B cell (primary cell): ENCODE measurements at regions not wholly inside any gene's neighbourhood (a gene's known extent, or its start where the extent isn't known, plus 50 kb on each side); places are given as distances from the start of the nearest gene placed in this dataset.

ENCODE experiments used
- ATAC-seq: fragments of 200-7000 bp; cut with Tn5 transposase; one replicate; pipeline ENCODE4 v1.10.0; 2021; ENCODE audit warnings: low read depth, mild to moderate bottlenecking, moderate number of reproducible peaks, moderate library complexity
- CTCF ChIA-PET: fragments of 350-600 bp; sonication (Branson Sonifier 250); formaldehyde crosslinking; loops from one replicate; lab custom pipeline; 2021; ENCODE audit warnings: antibody characterized with exemption, inconsistent platforms; lab: Charles Lee
- POLR2A ChIA-PET: fragments of 350-600 bp; sonication (Branson Sonifier 250); formaldehyde crosslinking; loops from one replicate; lab custom pipeline; 2021; ENCODE audit warnings: antibody characterized with exemption; lab: Charles Lee
- DNase-seq: peaks from one replicate; pipeline ENCODE4 v3.0.0; 2013
- H2AFZ ChIP-seq: 2 replicates; pipeline ENCODE4 v1.6.1; 2012; ENCODE audit warnings: mild to moderate bottlenecking, low read depth, low read length; ENCODE audit not compliant: insufficient read depth, poor library complexity, severe bottlenecking
- H3K27ac ChIP-seq, 2 donors: 1 replicate in 1 of 2; 2 replicates in 1 of 2; pipeline ENCODE4 v1.5.1; 2012 to 2013; ENCODE audit warnings: low read length in 2 of 2, mild to moderate bottlenecking in 2 of 2, moderate library complexity in 1 of 2
- H3K27me3 ChIP-seq, 4 experiments: fragments of 200-600 bp in 1 of 4; sonication (generic) in 1 of 4; replicated peaks in 1 of 4; 1 replicate in 2 of 4; 2 replicates in 2 of 4; pipeline versions ENCODE4 v1.6.1 to v1.7.0; 2013 to 2016; ENCODE audit warnings: low read length in 3 of 4, mild to moderate bottlenecking in 2 of 4, mixed read lengths in 1 of 4, moderate library complexity in 1 of 4; ENCODE audit not compliant: insufficient read depth in 4 of 4, control insufficient read depth in 3 of 4; ENCODE audit errors: control extremely low read depth in 1 of 4
- H3K36me3 ChIP-seq, 2 experiments: replicated peaks in 1 of 2; 1 replicate in 1 of 2; 2 replicates in 1 of 2; pipeline versions ENCODE4 v1.6.1 to v1.7.1; 2013; ENCODE audit warnings: low read length in 1 of 2; ENCODE audit not compliant: insufficient read depth in 2 of 2, control insufficient read depth in 1 of 2; ENCODE audit errors: control extremely low read depth in 1 of 2, extremely low read depth in 1 of 2
- H3K4me1 ChIP-seq, 2 donors: fragments of 200-600 bp in 1 of 2; sonication (generic) in 1 of 2; 1 replicate in 1 of 2; 2 replicates in 1 of 2; pipeline versions ENCODE4 v1.5.1 to v1.6.1; 2013 to 2017; ENCODE audit warnings: low read length in 2 of 2; ENCODE audit not compliant: control insufficient read depth in 2 of 2, insufficient read depth in 2 of 2
- H3K4me2 ChIP-seq: replicated peaks from 2 replicates; pipeline ENCODE3; 2012; ENCODE audit warnings: mild to moderate bottlenecking, low read depth, low read length; ENCODE audit not compliant: poor library complexity, severe bottlenecking
- H3K4me3 ChIP-seq, 5 experiments: fragments of 200-600 bp in 1 of 5; sonication (generic) in 1 of 5; 1 replicate in 3 of 5; 2 replicates in 2 of 5; pipeline versions ENCODE4 v1.5.1 to v1.7.0; 2011 to 2016; ENCODE audit warnings: low read length in 4 of 5, mild to moderate bottlenecking in 4 of 5, low read depth in 2 of 5, control low read depth in 1 of 5, moderate library complexity in 1 of 5; ENCODE audit not compliant: insufficient read depth in 1 of 5; ENCODE audit errors: control extremely low read depth in 1 of 5, extremely low read depth in 1 of 5
- H3K79me2 ChIP-seq: fragments of 200-600 bp; sonication (generic); one replicate; pipeline ENCODE4 v1.6.0; 2016; ENCODE audit warnings: low read length; ENCODE audit not compliant: control insufficient read depth, insufficient read depth
- H3K9ac ChIP-seq: fragments of 200-600 bp; sonication (generic); 2 replicates; pipeline ENCODE4 v1.6.1; 2017; ENCODE audit warnings: mild to moderate bottlenecking, low read length, moderate library complexity
- H3K9me3 ChIP-seq, 3 donors: one replicate each; pipeline versions ENCODE4 v1.6.1 to v1.7.1; 2013; ENCODE audit warnings: low read length in 2 of 3; ENCODE audit not compliant: control insufficient read depth in 2 of 3, insufficient read depth in 1 of 3; ENCODE audit errors: control extremely low read depth in 1 of 3
- H4K20me1 ChIP-seq: 2 replicates; pipeline ENCODE4 v1.6.0; 2012; ENCODE audit warnings: mild to moderate bottlenecking, low read length; ENCODE audit not compliant: insufficient read depth, control insufficient read depth, poor library complexity, severe bottlenecking
- H3K27ac Mint-ChIP-seq: one replicate; pipeline ENCODE4 v1.8.0; 2021; ENCODE audit warnings: mixed read lengths
- H3K27me3 Mint-ChIP-seq: one replicate; pipeline ENCODE4 v1.8.0; 2021; ENCODE audit warnings: mixed read lengths
- H3K4me1 Mint-ChIP-seq: one replicate; pipeline ENCODE4 v1.8.0; 2021; ENCODE audit warnings: mixed read lengths
- H3K4me3 Mint-ChIP-seq: one replicate; pipeline ENCODE4 v1.8.0; 2021; ENCODE audit warnings: mixed read lengths
- H3K9me3 Mint-ChIP-seq: one replicate; pipeline ENCODE4 v1.8.0; 2022; ENCODE audit warnings: mixed read lengths; ENCODE audit not compliant: insufficient read depth
- EZH2 ChIP-seq: IDR thresholded peaks from 2 replicates; pipeline ENCODE4 v1.6.1; 2012; ENCODE audit warnings: borderline replicate concordance, low read depth, mild to moderate bottlenecking, moderate library complexity, low read length; ENCODE audit not compliant: insufficient read depth, poor library complexity, severe bottlenecking
- WGBS: methylation state at CpG from one replicate; pipeline ENCODE4 v1.1.5; 2013; ENCODE audit warnings: missing lambda C conversion rate; ENCODE audit not compliant: insufficient coverage; 5-methylcytosine and 5-hydroxymethylcytosine counted together
- intact Hi-C: fragments of 100-400 bp; cut with micrococcal nuclease; formaldehyde crosslinking; loops from one replicate; pipeline ENCODE4 v1.10.0; 2022
- TF ChIP-seq, protein P1 (sequence below): fragments of 200-600 bp; IDR thresholded peaks from one replicate; pipeline ENCODE4 v1.8.0; 2022; ENCODE audit warnings: antibody characterized with exemption, mild to moderate bottlenecking

DNA sequence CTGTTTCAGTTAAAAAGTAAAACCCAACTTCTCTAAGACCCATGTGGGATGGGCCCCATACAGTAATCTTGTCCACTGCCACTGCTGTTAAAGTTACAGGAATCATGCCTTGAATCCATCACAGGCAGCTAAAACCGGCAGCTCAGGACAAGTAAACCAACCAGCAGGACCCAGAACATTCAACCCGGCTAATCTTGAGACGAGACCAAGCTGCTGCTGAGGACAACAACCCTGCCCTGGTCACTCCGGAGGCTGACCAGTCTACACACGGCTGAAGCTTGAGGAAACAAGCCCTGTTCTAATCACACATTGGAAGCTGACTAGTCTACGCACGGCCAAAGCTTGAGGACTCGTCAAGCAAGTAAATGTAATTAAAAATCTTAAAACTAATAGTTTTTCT is 105.2 kb upstream of the ZNF492 start:
- Histone ChIP-seq H4K20me1 (no peaks in the 10 kb centered on the region), H3K9ac (no peak overlapping the region), H3K4me1 (no peaks in the 10 kb centered on the region), H2AFZ (no peak overlapping the region), H3K27me3 (no peaks in the 10 kb centered on the region), H3K79me2 (no peaks in the 10 kb centered on the region), H3K4me3 (no peak overlapping the region), H3K4me2 (no peak overlapping the region), H3K27ac (no peak overlapping the region), H3K36me3 (no peaks in the 10 kb centered on the region), H3K9me3 (peaks cover 1 to 25% (median 7%) of the 10 kb centered on the region in 3 donors)
- ChIA-PET POLR2A (no interaction called here), CTCF (no interaction called here)
- WGBS: 75% methylated on average over 3 of the region's 8 CpGs
- no peaks in the 10 kb centered on the region for H3K27me3 Mint-ChIP-seq
- intact Hi-C loops: no loop called here
- no peaks in the 10 kb centered on the region for H3K4me1 Mint-ChIP-seq
- H3K27ac Mint-ChIP-seq: no peak overlapping the region
- peaks cover 10% of the 10 kb centered on the region for H3K9me3 Mint-ChIP-seq
- no peak for TF ChIP-seq EZH2
- ATAC-seq: no peak
- no peak for DNase-seq
- no peak overlapping the region for H3K4me3 Mint-ChIP-seq

DNA sequence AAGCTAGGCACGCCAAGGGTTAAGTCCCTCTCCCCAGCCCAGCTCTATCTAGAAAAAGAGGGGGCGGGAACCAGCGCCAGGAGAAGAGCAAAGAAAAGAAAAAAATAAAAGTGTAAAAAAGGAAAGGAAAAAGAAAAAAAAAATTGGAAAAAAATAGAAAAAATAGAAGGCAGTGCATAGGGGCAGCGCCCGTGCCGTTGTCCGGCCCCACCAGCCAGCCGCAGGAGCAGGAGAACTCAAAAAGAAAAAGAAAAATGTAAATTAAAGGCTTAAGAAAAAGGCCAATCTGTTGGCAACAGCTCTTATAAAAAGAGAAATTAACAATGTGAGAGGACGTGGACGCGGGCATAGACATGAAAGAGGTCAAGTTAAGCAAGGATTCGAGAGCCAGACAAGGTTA is 105.4 kb upstream of the ZNF98 start:
- H4K20me1 ChIP-seq: no peaks in the 10 kb centered on the region
- ChIA-PET CTCF (no interaction called here), POLR2A (no interaction called here)
- H3K4me2 ChIP-seq: no peak overlapping the region
- H3K79me2 ChIP-seq: no peaks in the 10 kb centered on the region
- H3K36me3 ChIP-seq: no peaks in the 10 kb centered on the region
- no peak overlapping the region for H3K9ac ChIP-seq
- H3K9me3 Mint-ChIP-seq: peaks cover 6% of the 10 kb centered on the region
- H3K4me3 ChIP-seq: no peak overlapping the region
- H3K4me3 Mint-ChIP-seq: no peak overlapping the region
- no peaks in the 10 kb centered on the region for H3K4me1 ChIP-seq
- TF ChIP-seq, protein P1, sequence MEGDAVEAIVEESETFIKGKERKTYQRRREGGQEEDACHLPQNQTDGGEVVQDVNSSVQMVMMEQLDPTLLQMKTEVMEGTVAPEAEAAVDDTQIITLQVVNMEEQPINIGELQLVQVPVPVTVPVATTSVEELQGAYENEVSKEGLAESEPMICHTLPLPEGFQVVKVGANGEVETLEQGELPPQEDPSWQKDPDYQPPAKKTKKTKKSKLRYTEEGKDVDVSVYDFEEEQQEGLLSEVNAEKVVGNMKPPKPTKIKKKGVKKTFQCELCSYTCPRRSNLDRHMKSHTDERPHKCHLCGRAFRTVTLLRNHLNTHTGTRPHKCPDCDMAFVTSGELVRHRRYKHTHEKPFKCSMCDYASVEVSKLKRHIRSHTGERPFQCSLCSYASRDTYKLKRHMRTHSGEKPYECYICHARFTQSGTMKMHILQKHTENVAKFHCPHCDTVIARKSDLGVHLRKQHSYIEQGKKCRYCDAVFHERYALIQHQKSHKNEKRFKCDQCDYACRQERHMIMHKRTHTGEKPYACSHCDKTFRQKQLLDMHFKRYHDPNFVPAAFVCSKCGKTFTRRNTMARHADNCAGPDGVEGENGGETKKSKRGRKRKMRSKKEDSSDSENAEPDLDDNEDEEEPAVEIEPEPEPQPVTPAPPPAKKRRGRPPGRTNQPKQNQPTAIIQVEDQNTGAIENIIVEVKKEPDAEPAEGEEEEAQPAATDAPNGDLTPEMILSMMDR: no peak
- no peak for TF ChIP-seq EZH2
- H3K27me3 ChIP-seq: no peaks in the 10 kb centered on the region
- no peaks in the 10 kb centered on the region for H3K4me1 Mint-ChIP-seq
- no peak overlapping the region for H3K27ac Mint-ChIP-seq
- WGBS: 93% methylated on average over 4 of the region's 12 CpGs
- DNase-seq (no peak), ATAC-seq (no peak)
- peaks cover 1 to 32% (median 10%) of the 10 kb centered on the region in 3 donors for H3K9me3 ChIP-seq
- no peaks in the 10 kb centered on the region for H3K27me3 Mint-ChIP-seq
- H2AFZ ChIP-seq: no peak overlapping the region
- intact Hi-C loops: no loop called here
- no peak overlapping the region for H3K27ac ChIP-seq
